Fibroblast of lung (primary cell): ENCODE measurements at regions not wholly inside any gene's neighbourhood (a gene's known extent, or its start where the extent isn't known, plus 50 kb on each side); places are given as distances from the start of the nearest gene placed in this dataset.

Source experiments
- CTCF ChIP-seq, 2 donors: IDR thresholded peaks in 1 of 2; conservative IDR thresholded peaks in 1 of 2; 1 replicate in 1 of 2; 2 replicates in 1 of 2; pipeline ENCODE4 v1.5.1; 2011 to 2012; ENCODE audit warnings: low read length in 2 of 2, control low read depth in 1 of 2, inconsistent platforms in 1 of 2, low read depth in 1 of 2, mild to moderate bottlenecking in 1 of 2
- EZH2 ChIP-seq: IDR thresholded peaks from 2 replicates; pipeline ENCODE4 v1.5.1; 2012; ENCODE audit warnings: low read length, control low read depth, mild to moderate bottlenecking; ENCODE audit errors: missing control alignments

- no peak for TF ChIP-seq EZH2
- no peak for TF ChIP-seq CTCF (conservative IDR thresholded peaks at IDR 0.05 in 1 of 2, IDR thresholded peaks at IDR 0.05 in 1 of 2; ENCODE audit: low read depth in 1 of 2, low read length in 2 of 2)
Observed at GRCh38 chr5:86101966-86102365, 515.8 kb upstream of the COX7C start.
